ENCODE measurements at regions not wholly inside any gene's neighbourhood (a gene's known extent, or its start where the extent isn't known, plus 50 kb on each side); places are given as distances from the start of the nearest gene placed in this dataset.

GRCh38 chr13:84923831-84924230 is 875.4 kb downstream of the SLITRK6 start:
- TF ChIP-seq CTCF (IDR thresholded peaks at IDR 0.05) (no peak), MAX (CRISPR knock-in tag; IDR thresholded peaks at IDR 0.05) (no peak), USF1 (CRISPR knock-in tag; IDR thresholded peaks at IDR 0.05) (no peak)
